HG03521 (cell line): ENCODE measurements at regions not wholly inside any gene's neighbourhood (a gene's known extent, or its start where the extent isn't known, plus 50 kb on each side); places are given as distances from the start of the nearest gene placed in this dataset.

Source experiments
- ATAC-seq: cut with Tn5 transposase; IDR thresholded peaks from one replicate; pipeline ENCODE4 v1.9.1; 2021; ENCODE audit warnings: mild to moderate bottlenecking, moderate library complexity; ENCODE audit not compliant: unreplicated experiment

DNA sequence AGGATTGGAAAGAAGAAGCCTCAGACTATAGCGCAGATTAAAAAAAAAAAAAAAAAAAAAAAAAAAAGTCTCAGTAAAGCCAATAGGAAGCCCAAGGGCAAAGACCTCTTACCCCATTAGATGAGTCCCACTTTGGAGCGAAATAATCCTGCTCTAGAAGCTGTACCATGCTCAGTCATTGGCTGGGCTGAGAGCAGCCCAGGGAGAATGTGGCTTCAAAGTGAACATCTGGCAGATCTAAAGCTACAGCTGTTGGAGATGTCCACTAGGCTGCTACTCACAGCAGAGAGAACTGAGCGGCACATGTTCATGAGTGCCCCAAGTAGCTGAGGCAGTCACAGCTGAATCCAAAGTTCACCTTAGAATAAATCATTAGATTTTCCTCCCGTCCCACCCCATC lies 560.9 kb downstream of the MED13L start:
- no peak for ATAC-seq

DNA sequence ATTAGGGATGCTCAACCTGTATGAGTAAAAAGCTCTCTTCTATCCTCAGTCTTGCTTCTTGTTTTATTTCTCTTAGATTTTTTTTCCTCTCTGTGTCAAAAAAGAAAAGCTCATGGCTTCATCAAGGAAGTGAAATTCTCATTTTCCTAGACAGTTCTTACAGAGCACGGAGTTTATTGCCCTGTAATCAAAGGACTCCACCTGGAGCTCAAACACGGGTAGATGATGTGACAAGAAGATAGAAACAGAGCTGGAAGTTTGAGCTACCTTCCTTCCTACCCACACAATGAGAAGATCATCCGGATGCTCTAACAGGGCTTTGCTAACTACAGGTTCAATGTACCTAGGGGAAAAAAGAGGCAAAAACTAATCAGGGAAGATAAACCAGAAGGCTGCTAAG lies 564.8 kb downstream of the MED13L start:
- no peak for ATAC-seq

DNA sequence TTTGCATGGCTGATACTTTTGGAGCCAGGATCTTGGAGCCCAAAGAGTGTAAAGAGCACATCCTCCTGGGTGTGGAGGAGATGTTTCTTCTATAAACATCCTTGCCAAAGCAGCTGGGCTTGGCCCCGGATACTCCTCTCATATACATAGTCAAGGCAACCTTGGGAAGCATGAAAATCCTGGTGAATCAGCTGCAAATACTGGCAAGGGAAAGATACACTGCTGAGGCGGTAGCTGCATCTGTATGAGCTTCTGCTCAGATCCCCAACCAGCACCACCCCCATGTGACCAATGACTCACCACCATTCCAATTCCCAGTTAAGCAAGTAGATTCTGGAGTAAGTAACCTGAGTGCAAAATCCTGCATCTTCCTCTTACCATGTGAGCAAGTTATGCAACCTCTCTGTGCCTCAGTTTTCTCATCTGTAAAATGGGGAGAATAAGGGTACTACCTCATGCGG lies 567.4 kb downstream of the MED13L start:
- ATAC-seq: no peak

DNA sequence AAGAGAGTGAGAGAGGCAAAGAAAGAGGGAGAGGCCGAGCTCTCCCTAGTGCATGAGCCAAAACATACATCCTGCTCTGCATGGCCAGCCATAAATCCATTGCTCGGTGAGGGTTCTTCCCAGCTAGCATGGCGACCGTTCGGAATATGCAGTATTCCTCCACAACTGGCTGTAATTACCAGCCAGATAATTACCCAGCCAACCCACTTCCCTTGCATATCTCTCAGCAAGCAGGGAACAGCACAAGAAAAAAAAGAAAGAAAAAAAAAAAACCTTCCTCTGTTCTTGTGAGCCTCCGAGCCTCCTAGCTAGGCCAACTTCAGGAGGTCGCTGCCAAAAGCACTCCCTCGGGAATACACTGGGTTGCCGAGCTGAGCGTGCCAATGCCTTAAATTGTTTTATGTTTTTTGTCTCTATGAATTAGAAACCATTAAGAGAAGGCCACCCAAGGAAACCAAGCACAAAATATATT lies 567.9 kb downstream of the MED13L start:
- ATAC-seq: no peak

DNA sequence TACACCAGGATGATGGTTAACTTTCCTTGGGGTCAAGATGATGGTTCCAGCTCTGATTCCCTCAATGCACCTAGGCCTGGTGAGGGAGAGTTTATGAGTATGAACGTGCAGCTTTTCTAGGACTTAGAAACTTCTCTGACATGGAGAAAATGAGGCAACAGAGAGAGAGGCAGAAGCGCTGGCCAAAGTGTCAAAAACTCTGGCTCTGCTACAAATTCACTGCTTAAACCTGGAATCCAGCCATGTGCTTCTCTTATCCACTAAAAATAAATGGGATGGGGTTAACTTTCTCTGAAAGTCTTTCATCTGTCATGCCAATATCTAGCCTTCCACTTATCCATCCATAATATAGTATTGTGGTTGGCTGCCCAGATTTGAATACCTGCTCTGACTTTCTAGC lies 568.7 kb downstream of the MED13L start:
- ATAC-seq: no peak

DNA sequence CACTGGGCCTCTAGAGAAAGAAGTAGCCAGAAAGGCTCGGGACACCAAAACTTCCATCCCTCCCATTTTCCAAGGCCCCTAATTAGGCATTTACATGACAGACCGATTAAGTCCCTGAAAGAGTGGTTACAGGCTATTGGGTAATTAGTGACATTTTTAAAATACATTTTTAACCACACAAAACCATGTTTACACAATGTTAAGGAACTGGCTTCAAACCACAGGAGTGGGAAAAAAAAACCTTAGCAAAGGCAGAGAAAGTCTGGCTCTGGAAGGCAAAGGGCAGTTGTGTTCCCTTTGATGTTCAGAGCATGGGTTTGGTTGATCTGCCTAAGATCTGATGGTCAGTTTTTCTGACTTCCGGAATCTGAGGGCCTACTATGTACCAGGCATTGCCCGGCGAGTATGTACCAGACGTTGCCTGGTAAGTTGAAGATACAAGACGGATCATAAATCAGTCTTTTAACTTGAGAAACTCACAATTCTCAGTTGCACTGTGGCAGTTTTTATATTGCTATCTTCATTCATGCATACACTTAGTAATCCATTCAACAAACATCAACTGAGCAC lies 576.5 kb downstream of the MED13L start:
- no peak for ATAC-seq

DNA sequence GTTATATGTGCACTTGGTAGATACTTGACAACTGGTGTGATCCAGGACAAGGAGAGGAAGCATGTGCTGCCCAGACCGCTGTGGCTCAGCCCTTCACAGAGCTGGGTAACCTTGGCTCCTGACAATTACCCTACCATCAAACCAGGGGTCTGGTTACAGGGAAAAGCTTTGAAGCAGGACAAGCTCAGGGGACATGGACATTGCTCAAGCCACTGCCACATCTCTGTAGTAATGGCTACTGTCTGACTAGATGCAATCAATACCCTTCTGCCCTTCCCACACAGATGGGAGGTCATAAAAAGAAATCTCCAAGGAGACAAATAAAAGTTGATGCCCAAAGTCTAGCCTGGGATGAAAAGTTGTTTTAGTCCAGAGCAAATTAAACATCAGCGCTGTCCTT lies 577.4 kb downstream of the MED13L start:
- ATAC-seq: no peak

DNA sequence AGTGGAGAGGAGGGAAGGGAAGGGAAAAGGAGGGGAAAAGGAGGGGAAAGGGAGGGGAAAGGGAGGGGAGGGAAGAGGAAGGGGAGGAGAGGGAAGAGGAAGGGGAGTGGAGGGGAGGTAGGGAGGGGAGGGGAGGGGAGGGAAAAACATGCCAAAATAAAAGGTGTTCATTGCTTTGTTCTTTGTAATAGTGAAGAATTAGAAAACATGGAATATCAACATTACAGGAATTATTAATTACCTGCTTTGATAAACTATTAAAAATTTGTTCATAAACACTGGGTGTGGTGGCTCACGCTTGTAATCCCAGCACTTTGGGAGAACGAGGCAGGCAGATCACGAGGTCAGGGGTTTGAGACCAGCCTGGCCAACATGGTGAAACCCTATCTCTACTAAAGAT lies 579.2 kb downstream of the MED13L start:
- ATAC-seq: no peak

DNA sequence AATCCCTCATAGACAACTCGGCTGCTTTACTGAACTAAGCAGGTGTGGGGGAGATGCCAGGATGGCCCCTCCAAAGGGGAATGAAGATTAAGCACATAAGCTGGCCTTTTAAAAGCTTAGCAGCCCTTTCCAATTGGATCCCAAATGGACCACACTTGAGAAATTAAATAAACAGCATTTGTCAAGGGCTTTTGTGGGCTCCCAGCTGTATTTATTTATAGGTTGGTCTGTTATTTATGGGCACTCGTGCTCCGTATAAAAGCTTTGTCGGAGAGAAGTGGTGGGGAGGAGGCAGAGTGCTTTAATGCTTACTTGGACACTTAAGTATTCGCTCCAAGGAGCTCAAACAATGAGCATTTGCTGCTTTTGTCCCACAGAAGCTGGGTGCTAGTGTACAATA lies 580.2 kb downstream of the MED13L start:
- no peak for ATAC-seq

DNA sequence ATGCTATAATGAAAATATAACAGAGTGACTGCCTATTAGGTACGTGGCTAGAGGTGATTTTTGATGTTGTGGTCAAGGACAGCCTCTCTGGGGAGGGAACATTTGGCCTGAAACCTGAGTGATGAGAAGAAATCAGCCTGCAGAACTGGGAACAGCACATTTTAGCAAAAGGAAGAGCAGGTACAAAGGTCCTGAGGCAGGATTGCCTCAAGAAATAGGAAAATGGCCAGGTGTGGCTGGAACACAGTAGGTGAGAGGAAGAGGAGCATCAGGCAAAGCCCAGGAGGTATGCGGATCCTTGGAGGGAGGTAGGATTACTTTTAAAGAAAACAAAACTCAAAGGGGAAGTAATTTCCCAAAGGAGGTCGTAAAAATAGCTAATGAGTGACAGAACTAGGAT lies 582.9 kb downstream of the MED13L start:
- ATAC-seq: no peak

DNA sequence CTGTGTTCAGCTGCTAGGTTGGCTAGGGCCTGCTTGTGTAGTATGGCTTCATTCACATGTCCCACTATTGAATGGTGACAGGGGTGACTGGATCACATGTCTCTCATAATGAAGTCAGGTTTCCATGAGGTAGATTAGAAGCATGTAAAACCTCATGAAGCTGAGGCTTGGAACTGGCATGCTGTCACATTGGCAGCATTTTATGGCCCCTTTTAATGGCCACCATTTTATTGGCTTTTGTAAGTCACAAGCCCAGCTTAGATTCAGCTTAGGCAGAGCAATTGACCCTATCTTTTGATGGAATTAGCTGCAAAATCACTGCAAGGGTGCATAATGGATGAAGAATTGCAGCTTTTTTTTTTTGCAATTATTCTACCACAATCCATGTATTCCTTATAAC lies 583.5 kb downstream of the MED13L start:
- no peak for ATAC-seq

DNA sequence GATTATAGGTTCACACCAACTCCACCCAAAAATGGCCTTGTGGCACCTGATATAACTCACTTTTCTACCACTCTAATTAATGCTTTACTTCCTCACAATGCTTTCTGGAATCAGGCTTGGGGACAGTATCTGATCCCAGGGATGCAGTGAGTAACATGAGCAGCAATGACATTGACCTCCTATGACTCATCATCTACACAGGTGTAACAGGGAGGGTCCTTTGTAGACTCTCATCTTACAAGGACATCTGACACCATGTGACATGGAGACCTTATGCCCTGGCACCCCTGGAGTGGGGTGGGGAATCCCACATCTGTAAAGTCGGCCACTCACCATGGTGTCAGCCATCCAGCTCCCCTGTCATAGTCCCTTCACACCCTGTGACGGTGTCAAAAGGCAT lies 586.4 kb downstream of the MED13L start:
- ATAC-seq: no peak

DNA sequence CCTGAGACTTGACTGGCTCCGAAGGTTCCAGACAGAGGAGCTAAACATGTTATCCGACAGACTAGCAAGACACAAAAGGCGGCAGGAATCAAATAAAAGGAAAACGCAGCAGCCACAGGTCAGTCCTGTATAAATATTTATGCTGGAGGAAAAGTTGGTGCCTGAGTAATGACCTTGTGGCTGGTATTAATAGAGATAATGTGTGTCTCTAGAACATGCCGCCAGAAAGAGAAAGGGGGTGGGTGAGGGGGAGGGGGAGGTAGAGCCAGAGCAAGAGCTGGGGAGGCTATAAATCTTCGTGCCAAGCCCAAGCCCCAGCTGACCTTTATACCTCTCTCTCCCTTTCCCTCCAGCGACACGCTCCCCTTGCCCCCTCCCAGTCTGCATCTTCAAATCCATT lies 590.4 kb downstream of the MED13L start:
- no peak for ATAC-seq

DNA sequence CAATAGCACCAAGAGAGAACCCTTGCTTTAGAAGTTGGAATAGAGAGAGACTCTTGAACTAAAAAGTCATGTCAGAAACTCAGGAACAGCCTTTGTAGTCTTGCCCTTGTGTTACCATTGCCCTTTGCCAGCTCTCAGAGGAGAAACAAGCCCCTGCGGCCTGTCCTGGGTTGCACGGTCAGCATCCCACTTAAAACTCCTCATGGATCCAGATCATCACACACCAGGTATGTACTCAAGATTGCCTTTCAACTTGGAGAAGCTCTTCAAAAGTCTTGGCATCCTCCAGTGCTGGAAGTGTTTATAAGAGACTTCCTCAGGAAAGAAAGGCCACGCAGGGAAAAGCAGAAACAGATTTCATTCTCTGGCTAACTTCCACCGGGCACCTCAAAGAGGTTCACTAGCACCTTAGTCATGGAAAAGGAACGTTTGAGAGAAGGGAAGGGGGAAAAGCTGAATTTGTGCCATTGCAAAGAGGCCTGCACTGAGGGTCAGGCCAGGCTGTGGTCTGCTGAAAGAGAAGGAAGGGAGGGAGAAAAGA lies 594.2 kb downstream of the MED13L start:
- no peak for ATAC-seq

DNA sequence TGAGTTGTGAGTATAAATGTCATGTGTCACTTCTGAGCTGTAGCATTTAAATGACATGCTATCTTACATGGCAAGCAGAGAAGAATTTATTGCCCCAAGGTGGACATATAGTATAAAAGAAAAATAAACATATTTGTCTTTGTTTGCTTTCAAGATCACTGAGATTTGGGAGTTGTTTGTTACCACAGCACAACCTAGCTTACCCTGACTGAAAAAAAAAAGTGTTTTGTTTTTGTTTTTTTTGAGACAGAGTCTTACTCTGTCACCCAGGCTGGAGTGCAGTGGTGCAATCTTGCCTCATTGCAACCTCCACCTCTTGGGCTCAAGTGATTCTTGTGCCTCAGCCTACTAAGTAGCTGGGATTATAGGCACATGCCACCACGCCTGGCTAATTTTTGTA lies 596.5 kb downstream of the MED13L start:
- ATAC-seq: no peak

DNA sequence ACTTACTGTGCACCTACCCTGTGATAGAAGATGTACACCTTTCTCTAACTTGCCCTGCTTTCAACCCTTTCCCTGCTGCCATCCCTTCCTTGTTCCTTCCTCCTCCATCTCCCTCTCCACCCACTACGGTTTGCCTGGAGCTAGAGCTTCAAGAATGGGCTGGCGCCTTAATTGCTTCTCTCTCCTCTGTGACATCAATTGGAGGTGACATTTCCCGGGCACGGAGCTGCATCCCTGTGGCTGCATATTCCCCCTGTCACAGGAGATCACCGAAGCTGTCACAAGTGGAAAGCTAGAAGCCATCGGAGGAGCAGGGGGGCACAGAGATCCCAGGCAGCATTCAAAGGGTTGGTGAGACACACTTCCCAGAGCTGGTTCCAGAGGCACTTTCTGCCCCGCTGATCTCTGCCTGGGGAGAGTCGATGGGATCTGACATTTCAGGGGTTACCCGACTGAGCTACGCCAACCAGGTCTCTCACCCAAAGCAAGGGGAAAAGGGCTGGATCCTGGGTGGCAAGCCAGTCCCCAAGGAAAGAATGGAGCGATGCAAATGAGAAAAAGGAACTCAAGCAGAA lies 604.9 kb downstream of the MED13L start:
- no peak for ATAC-seq

DNA sequence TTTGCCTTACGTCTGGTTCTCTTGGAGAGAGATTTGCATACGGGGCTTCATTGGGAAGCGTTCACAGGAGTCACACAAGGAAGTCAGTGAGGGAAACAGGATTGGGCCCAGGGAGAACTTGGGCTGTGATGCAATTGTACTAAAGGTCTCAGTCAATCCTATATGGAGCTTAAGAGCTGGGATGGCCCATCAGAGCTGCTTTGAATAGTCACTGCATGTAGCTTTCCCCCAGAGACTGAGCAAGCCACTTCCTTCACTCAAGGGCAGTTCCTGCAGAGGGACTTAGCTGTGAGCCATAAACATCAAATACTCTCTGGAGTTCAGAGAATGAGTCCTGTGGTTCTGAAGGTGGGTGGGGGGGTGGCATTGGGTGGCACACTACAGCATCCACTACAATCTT lies 605.4 kb downstream of the MED13L start:
- no peak for ATAC-seq

DNA sequence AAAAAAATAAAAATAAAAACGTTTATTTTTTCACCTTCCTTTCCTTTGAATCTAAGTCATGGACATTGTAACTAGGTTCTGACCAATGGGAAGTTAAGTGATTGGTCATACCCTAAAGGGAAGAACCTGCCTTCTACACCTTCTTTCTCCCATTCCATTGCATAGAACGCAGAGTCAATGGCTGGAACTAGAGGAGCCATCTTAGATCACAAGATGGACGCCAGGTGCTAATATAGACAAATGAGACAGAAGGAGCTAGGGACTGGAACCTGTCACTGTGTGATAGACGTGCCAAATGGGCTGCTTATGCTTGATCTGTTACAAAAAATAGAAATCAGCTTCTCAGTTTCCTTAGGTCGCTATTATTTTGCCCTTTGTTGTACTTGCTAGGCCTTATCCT lies 606.6 kb downstream of the MED13L start:
- ATAC-seq: no peak

DNA sequence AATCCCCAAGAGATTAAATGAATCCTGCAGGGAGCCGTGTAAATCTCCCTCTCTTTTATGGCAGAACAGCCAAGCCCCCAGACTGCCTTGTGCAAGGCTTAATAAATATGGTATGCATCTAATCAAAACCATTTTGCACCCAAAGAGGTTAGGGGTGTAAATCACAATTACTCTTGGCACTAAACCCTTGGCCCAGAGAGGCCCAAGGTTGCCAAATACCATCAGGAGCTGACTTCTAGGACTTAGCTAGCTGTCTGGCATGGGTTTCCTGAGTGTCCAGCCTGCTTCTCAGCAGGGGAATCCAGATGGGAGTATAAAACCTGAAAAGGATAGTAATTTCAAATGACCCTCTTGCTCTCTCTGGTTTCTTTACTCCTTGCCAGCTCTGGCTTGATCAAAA lies 610.4 kb downstream of the MED13L start:
- no peak for ATAC-seq

DNA sequence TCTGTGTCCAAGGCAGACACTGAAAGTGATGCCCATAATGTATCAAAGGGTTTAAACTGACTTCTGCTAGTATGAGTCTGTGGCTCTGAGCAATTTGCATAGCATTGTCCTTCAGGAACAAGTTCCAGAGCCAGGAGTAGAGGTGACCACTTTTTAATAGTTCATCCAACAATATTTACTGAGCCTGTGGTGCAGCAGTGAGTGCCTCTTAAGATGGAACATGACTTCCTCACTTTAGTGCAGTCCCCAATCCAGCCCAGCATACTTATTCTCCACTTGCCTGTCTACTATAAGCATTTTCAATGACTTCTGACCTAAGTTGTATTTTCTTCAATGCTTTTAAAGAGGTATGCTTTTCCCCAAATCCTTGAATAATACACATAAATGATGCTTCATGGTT lies 611.3 kb downstream of the MED13L start:
- no peak for ATAC-seq

DNA sequence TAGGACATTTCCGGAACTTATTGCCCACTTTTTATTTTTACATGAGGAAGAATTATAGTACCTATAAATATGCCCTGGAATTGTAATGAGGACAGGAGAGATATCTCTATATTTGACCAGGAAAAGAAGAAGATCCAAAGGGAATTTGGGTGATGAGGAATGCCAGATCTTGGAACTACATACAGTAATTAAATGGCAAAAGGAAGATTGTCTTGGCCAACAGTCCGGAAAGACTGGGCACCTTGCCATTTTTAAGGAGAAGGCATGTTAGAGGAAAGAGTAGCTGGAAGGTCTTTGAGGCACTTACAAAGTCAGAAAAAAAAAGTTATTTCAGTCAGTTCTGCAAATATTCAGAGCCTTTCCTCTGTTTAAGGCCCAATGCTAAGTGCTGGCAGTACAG lies 616.4 kb downstream of the MED13L start:
- ATAC-seq: no peak

DNA sequence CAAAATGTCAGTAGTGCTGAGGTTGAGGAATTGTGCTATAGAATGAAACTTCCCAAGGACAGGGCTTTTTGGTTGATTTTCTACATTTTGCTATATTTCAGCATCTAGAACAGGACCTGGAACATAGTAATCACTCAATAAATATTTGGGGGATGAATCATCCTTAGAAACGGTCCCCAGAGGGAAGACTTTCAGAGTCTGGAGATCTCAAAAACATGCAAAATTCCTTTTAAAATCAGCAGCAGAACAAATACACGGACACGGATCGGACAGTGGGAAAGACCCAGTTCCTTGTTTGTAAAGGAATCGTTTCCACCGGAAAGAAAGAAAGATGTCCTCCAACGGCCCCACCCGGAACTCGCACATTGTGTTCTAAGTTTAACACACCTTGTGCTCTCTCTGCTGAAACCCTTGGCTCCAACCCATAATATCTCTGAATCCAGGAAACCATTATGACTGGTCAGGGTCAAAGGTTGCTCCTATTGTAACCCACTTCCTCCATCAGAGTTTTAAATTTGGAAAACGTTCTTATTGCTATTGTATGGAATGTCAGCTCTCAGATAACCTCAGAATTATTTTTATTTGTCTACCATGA lies 617.2 kb downstream of the MED13L start:
- ATAC-seq: no peak
